SK-N-SH (cell line): ENCODE measurements at regions not wholly inside any gene's neighbourhood (a gene's known extent, or its start where the extent isn't known, plus 50 kb on each side); places are given as distances from the start of the nearest gene placed in this dataset.

Experiments used
- EP300 ChIP-seq, 2 experiments: IDR thresholded peaks; 2 replicates each; pipeline versions ENCODE4 v1.4.0 to v1.6.1; 2012; ENCODE audit warnings: borderline replicate concordance in 1 of 2, low read depth in 1 of 2, low read length in 1 of 2
- EZH2phosphoT487 ChIP-seq: fragments of 200-600 bp; sonication (generic); IDR thresholded peaks from 2 replicates; pipeline ENCODE4 v1.6.1; 2017; ENCODE audit warnings: low read depth, mixed run types, mild to moderate bottlenecking, antibody characterized with exemption, moderate library complexity, borderline replicate concordance
- FOXM1 ChIP-seq: IDR thresholded peaks from 2 replicates; pipeline ENCODE4 v1.4.0; 2012; ENCODE audit warnings: low read depth, mild to moderate bottlenecking
- POLR2AphosphoS5 ChIP-seq: IDR thresholded peaks from 2 replicates; pipeline ENCODE4 v1.6.1; 2012; ENCODE audit warnings: low read depth, low read length
- RAD21 ChIP-seq: IDR thresholded peaks from 2 replicates; pipeline ENCODE4 v1.6.1; 2012; ENCODE audit warnings: mild to moderate bottlenecking, low read length
- SIN3A ChIP-seq: IDR thresholded peaks from 2 replicates; pipeline ENCODE4 v1.6.1; 2012; ENCODE audit warnings: low read depth, mild to moderate bottlenecking, low read length, moderate library complexity, borderline replicate concordance
- SMC3 ChIP-seq: IDR thresholded peaks from 2 replicates; pipeline ENCODE4 v1.6.1; 2012; ENCODE audit warnings: low read depth, low read length, improper control_type of control experiment
- TCF12 ChIP-seq: IDR thresholded peaks from 2 replicates; pipeline ENCODE4 v1.4.0; 2012
- YY1 ChIP-seq: IDR thresholded peaks from 2 replicates; pipeline ENCODE4 v1.4.0; 2012; ENCODE audit warnings: low read depth, mild to moderate bottlenecking
- TF ChIP-seq, protein P1 (sequence below): fragments of 200-600 bp; sonication (generic); IDR thresholded peaks from 2 replicates; pipeline ENCODE4 v1.6.1; 2017; ENCODE audit warnings: antibody characterized with exemption, mild to moderate bottlenecking, moderate library complexity
- TF ChIP-seq, protein P2 (sequence below): IDR thresholded peaks from 2 replicates; pipeline ENCODE4 v1.6.1; 2012; ENCODE audit warnings: mild to moderate bottlenecking, low read depth, low read length, moderate library complexity
- TF ChIP-seq, protein P3 (sequence below): fragments of 150-350 bp; IDR thresholded peaks from 2 replicates; pipeline ENCODE4 v1.6.1; 2017; ENCODE audit warnings: antibody characterized with exemption, low read length, low read depth, borderline replicate concordance

DNA sequence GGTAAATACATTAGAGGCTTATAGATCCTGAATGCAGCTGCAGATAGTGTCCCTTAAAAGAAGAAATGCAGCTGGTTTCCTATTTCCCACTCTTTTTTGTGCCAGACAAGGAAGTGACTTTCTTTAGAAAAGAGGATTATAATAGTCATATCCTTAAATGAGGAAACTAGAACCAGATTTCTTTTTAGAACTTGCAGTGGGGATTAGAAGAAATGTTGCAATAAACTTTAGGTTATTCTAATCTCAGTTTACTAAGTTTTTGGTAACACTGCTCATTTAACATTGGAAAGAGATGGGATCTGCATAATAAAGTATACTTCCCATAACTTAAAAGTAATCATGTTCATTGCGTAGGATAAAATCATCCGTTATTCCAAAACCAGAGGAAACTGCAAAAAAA is 101.9 kb downstream of the SLIT2 start:
- TF ChIP-seq, protein P1, sequence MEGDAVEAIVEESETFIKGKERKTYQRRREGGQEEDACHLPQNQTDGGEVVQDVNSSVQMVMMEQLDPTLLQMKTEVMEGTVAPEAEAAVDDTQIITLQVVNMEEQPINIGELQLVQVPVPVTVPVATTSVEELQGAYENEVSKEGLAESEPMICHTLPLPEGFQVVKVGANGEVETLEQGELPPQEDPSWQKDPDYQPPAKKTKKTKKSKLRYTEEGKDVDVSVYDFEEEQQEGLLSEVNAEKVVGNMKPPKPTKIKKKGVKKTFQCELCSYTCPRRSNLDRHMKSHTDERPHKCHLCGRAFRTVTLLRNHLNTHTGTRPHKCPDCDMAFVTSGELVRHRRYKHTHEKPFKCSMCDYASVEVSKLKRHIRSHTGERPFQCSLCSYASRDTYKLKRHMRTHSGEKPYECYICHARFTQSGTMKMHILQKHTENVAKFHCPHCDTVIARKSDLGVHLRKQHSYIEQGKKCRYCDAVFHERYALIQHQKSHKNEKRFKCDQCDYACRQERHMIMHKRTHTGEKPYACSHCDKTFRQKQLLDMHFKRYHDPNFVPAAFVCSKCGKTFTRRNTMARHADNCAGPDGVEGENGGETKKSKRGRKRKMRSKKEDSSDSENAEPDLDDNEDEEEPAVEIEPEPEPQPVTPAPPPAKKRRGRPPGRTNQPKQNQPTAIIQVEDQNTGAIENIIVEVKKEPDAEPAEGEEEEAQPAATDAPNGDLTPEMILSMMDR, result no peak
- no peak for TF ChIP-seq TCF12
- TF ChIP-seq, protein P2, sequence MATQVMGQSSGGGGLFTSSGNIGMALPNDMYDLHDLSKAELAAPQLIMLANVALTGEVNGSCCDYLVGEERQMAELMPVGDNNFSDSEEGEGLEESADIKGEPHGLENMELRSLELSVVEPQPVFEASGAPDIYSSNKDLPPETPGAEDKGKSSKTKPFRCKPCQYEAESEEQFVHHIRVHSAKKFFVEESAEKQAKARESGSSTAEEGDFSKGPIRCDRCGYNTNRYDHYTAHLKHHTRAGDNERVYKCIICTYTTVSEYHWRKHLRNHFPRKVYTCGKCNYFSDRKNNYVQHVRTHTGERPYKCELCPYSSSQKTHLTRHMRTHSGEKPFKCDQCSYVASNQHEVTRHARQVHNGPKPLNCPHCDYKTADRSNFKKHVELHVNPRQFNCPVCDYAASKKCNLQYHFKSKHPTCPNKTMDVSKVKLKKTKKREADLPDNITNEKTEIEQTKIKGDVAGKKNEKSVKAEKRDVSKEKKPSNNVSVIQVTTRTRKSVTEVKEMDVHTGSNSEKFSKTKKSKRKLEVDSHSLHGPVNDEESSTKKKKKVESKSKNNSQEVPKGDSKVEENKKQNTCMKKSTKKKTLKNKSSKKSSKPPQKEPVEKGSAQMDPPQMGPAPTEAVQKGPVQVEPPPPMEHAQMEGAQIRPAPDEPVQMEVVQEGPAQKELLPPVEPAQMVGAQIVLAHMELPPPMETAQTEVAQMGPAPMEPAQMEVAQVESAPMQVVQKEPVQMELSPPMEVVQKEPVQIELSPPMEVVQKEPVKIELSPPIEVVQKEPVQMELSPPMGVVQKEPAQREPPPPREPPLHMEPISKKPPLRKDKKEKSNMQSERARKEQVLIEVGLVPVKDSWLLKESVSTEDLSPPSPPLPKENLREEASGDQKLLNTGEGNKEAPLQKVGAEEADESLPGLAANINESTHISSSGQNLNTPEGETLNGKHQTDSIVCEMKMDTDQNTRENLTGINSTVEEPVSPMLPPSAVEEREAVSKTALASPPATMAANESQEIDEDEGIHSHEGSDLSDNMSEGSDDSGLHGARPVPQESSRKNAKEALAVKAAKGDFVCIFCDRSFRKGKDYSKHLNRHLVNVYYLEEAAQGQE, result no peak
- no peak for TF ChIP-seq POLR2AphosphoS5
- TF ChIP-seq, protein P3, sequence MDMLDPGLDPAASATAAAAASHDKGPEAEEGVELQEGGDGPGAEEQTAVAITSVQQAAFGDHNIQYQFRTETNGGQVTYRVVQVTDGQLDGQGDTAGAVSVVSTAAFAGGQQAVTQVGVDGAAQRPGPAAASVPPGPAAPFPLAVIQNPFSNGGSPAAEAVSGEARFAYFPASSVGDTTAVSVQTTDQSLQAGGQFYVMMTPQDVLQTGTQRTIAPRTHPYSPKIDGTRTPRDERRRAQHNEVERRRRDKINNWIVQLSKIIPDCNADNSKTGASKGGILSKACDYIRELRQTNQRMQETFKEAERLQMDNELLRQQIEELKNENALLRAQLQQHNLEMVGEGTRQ, result no peak
- TF ChIP-seq RAD21, result no peak
- TF ChIP-seq SMC3, result no peak
- TF ChIP-seq YY1, result no peak
- no peak for TF ChIP-seq FOXM1
- TF ChIP-seq EP300 (IDR thresholded peaks at IDR 0.05; ENCODE audit: borderline replicate concordance in 1 of 2, low read depth in 1 of 2, low read length in 1 of 2), result no peak
- no peak for TF ChIP-seq EZH2phosphoT487
- no peak for TF ChIP-seq SIN3A
